ENCODE measurements at regions not wholly inside any gene's neighbourhood (a gene's known extent, or its start where the extent isn't known, plus 50 kb on each side); places are given as distances from the start of the nearest gene placed in this dataset.

DNA sequence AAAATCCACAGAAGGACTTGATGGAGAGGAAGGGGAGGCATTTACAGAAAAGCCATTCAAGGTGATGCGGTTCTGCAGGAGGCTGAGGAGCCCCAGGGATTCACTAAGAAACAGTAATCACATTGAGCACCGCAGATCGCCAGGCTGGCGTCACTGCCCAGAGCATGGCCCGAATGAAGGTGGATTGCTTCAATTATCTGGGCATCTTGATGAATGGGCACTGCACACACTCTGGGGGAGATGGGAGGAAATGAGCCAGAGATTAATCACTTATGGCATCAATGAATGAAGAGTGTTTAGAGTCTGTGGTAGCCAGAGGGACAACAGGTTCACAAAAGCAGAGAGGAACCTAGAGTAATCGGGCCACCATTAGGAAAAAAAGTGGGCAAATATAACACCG lies 292.1 kb downstream of the ZEB1 start:
- TF ChIP-seq NFRKB (IDR thresholded peaks at IDR 0.05), result no peak
- TF ChIP-seq FOXM1 (IDR thresholded peaks at IDR 0.05; ENCODE audit: borderline replicate concordance), result no peak
- no peak for TF ChIP-seq HDGF (IDR thresholded peaks at IDR 0.05; ENCODE audit: borderline replicate concordance)
- TF ChIP-seq TARDBP (IDR thresholded peaks at IDR 0.05), result no peak
- TF ChIP-seq BHLHE40 (IDR thresholded peaks at IDR 0.05; ENCODE audit: borderline replicate concordance), result no peak
- TF ChIP-seq ARNT (IDR thresholded peaks at IDR 0.05), result no peak
- TF ChIP-seq, protein P1, sequence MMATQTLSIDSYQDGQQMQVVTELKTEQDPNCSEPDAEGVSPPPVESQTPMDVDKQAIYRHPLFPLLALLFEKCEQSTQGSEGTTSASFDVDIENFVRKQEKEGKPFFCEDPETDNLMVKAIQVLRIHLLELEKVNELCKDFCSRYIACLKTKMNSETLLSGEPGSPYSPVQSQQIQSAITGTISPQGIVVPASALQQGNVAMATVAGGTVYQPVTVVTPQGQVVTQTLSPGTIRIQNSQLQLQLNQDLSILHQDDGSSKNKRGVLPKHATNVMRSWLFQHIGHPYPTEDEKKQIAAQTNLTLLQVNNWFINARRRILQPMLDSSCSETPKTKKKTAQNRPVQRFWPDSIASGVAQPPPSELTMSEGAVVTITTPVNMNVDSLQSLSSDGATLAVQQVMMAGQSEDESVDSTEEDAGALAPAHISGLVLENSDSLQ (IDR thresholded peaks at IDR 0.05), result no peak
- TF ChIP-seq ELF4 (IDR thresholded peaks at IDR 0.05), result no peak
- TF ChIP-seq SP1 (IDR thresholded peaks at IDR 0.05), result no peak
- TF ChIP-seq SUZ12 (IDR thresholded peaks at IDR 0.05), result no peak
- no peak for TF ChIP-seq L3MBTL2 (conservative IDR thresholded peaks at IDR 0.05)
